GM19455 (cell line): ENCODE measurements at regions not wholly inside any gene's neighbourhood (a gene's known extent, or its start where the extent isn't known, plus 50 kb on each side); places are given as distances from the start of the nearest gene placed in this dataset.

Experiments used
- ATAC-seq: cut with Tn5 transposase; IDR thresholded peaks from one replicate; pipeline ENCODE4 v1.9.1; 2021; ENCODE audit not compliant: unreplicated experiment

GRCh38 chr3:193754719-193755118 lies 161.7 kb downstream of the OPA1 start:
- ATAC-seq, result no peak

GRCh38 chr3:193756536-193756935 lies 163.5 kb downstream of the OPA1 start:
- ATAC-seq, result no peak

GRCh38 chr3:193757457-193757856 lies 164.4 kb downstream of the OPA1 start:
- ATAC-seq, result no peak

GRCh38 chr3:193761969-193762368 lies 169.0 kb downstream of the OPA1 start:
- no peak for ATAC-seq

- no peak for ATAC-seq
Observed at GRCh38 chr3:193762657-193763056, 169.6 kb downstream of the OPA1 start.

- no peak for ATAC-seq
Observed at GRCh38 chr3:193764959-193765358, 172.0 kb downstream of the OPA1 start.

GRCh38 chr3:193767353-193768069 lies 174.5 kb downstream of the OPA1 start:
- no peak for ATAC-seq

GRCh38 chr3:193768070-193768394 lies 175.0 kb downstream of the OPA1 start:
- no peak for ATAC-seq

GRCh38 chr3:193769437-193769836 lies 176.4 kb downstream of the OPA1 start:
- ATAC-seq, result no peak

- no peak for ATAC-seq
Observed at GRCh38 chr3:193771011-193771652, 178.1 kb downstream of the OPA1 start.

GRCh38 chr3:193771653-193772421 lies 178.8 kb downstream of the OPA1 start:
- ATAC-seq, result no peak

- ATAC-seq, result no peak
Observed at GRCh38 chr3:193772422-193772763, 179.4 kb downstream of the OPA1 start.

GRCh38 chr3:193773266-193774220 lies 180.5 kb downstream of the OPA1 start:
- no peak for ATAC-seq

- ATAC-seq, result no peak
Observed at GRCh38 chr3:193774272-193774915, 181.4 kb downstream of the OPA1 start.

GRCh38 chr3:193774916-193775285 lies 181.9 kb downstream of the OPA1 start:
- ATAC-seq, result no peak

GRCh38 chr3:193775421-193776077 lies 182.5 kb downstream of the OPA1 start:
- ATAC-seq, result no peak

- ATAC-seq, result no peak
Observed at GRCh38 chr3:193776626-193777358, 183.8 kb downstream of the OPA1 start.

- ATAC-seq, result no peak
Observed at GRCh38 chr3:193777524-193777923, 184.5 kb downstream of the OPA1 start.

GRCh38 chr3:193778676-193779075 lies 185.7 kb downstream of the OPA1 start:
- ATAC-seq, result no peak
